CD14-positive monocyte (primary cell): ENCODE measurements at regions not wholly inside any gene's neighbourhood (a gene's known extent, or its start where the extent isn't known, plus 50 kb on each side); places are given as distances from the start of the nearest gene placed in this dataset.

ENCODE experiments used
- DNase-seq, 3 donors: peaks; one replicate each; pipeline ENCODE4 v3.0.0-alpha.2; 2011 to 2022
- H2AFZ ChIP-seq: 2 replicates; pipeline ENCODE4 v1.6.0; 2012; ENCODE audit warnings: mild to moderate bottlenecking, low read depth, low read length, inconsistent platforms; ENCODE audit not compliant: insufficient read depth, poor library complexity, severe bottlenecking
- H3K27ac ChIP-seq, 2 donors: 1 replicate in 1 of 2; 2 replicates in 1 of 2; pipeline ENCODE4 v1.5.1; 2012 to 2013; ENCODE audit warnings: low read length in 2 of 2, control low read depth in 1 of 2, inconsistent platforms in 1 of 2, low read depth in 1 of 2, mild to moderate bottlenecking in 1 of 2
- H3K27me3 ChIP-seq, 2 donors: one replicate each; pipeline versions ENCODE4 v1.6.0 to v1.6.1; 2011 to 2013; ENCODE audit warnings: low read length in 2 of 2; ENCODE audit not compliant: control insufficient read depth in 2 of 2, insufficient read depth in 2 of 2
- H3K36me3 ChIP-seq, 2 donors: replicated peaks in 1 of 2; 1 replicate in 1 of 2; 2 replicates in 1 of 2; pipeline versions ENCODE4 v1.5.1 to v1.6.1; 2012 to 2013; ENCODE audit warnings: low read length in 2 of 2, control low read depth in 1 of 2, inconsistent platforms in 1 of 2, mild to moderate bottlenecking in 1 of 2; ENCODE audit not compliant: insufficient read depth in 2 of 2, control insufficient read depth in 1 of 2
- H3K4me1 ChIP-seq, 2 donors: 1 replicate in 1 of 2; 2 replicates in 1 of 2; pipeline versions ENCODE4 v1.5.1 to v1.6.1; 2012 to 2013; ENCODE audit warnings: low read length in 2 of 2, control low read depth in 1 of 2, inconsistent platforms in 1 of 2, mild to moderate bottlenecking in 1 of 2, moderate library complexity in 1 of 2; ENCODE audit not compliant: insufficient read depth in 2 of 2, control insufficient read depth in 1 of 2
- H3K4me2 ChIP-seq: replicated peaks from 2 replicates; pipeline ENCODE3; 2012; ENCODE audit warnings: low read length, moderate library complexity, mild to moderate bottlenecking; ENCODE audit not compliant: poor library complexity, severe bottlenecking; ENCODE audit errors: extremely low read depth
- H3K4me3 ChIP-seq, 3 experiments: fragments of 200-600 bp in 1 of 3; sonication (generic) in 1 of 3; replicated peaks in 1 of 3; 1 replicate in 2 of 3; 2 replicates in 1 of 3; pipeline ENCODE4 v1.5.1; 2011 to 2013; ENCODE audit warnings: low read length in 3 of 3, mild to moderate bottlenecking in 3 of 3, control low read depth in 2 of 3, low read depth in 2 of 3, inconsistent platforms in 1 of 3, moderate library complexity in 1 of 3
- H3K79me2 ChIP-seq: 2 replicates; pipeline ENCODE4 v1.6.0; 2012; ENCODE audit warnings: mild to moderate bottlenecking, control low read depth, inconsistent platforms, low read length, moderate library complexity; ENCODE audit not compliant: insufficient read depth
- H3K9ac ChIP-seq: 2 replicates; pipeline ENCODE4 v1.6.0; 2017; ENCODE audit warnings: low read length, mild to moderate bottlenecking; ENCODE audit not compliant: insufficient read depth, poor library complexity, severe bottlenecking
- H3K9me3 ChIP-seq, 2 donors: replicated peaks in 1 of 2; 1 replicate in 1 of 2; 2 replicates in 1 of 2; pipeline versions ENCODE4 v1.5.1 to v1.6.1; 2012 to 2013; ENCODE audit warnings: low read length in 2 of 2, control low read depth in 1 of 2; ENCODE audit not compliant: control insufficient read depth in 1 of 2, insufficient read depth in 1 of 2
- H4K20me1 ChIP-seq: 2 replicates; pipeline ENCODE4 v1.6.0; 2012; ENCODE audit warnings: mild to moderate bottlenecking, low read length, control low read depth, moderate library complexity; ENCODE audit not compliant: insufficient read depth
- H3K27ac Mint-ChIP-seq, 7 donors: one replicate each; pipeline ENCODE4 v1.8.0; 2020; ENCODE audit warnings: mild to moderate bottlenecking in 7 of 7, mixed read lengths in 7 of 7, moderate library complexity in 6 of 7, inconsistent platforms in 2 of 7
- H3K27me3 Mint-ChIP-seq, 3 donors: one replicate each; pipeline ENCODE4 v1.8.0; 2021 to 2022; ENCODE audit warnings: low read depth in 3 of 3, mild to moderate bottlenecking in 3 of 3, mixed read lengths in 3 of 3, moderate library complexity in 3 of 3, inconsistent platforms in 1 of 3
- H3K36me3 Mint-ChIP-seq, 2 donors: one replicate each; pipeline ENCODE4 v1.8.0; 2020; ENCODE audit warnings: mixed read lengths in 2 of 2, inconsistent platforms in 1 of 2, mild to moderate bottlenecking in 1 of 2
- H3K4me1 Mint-ChIP-seq: one replicate; pipeline ENCODE4 v1.8.0; 2020; ENCODE audit warnings: mild to moderate bottlenecking, mixed read lengths
- H3K4me3 Mint-ChIP-seq, 2 donors: one replicate each; pipeline ENCODE4 v1.8.0; 2020; ENCODE audit warnings: mild to moderate bottlenecking in 2 of 2, mixed read lengths in 2 of 2, moderate library complexity in 1 of 2
- H3K9me3 Mint-ChIP-seq, 7 donors: one replicate each; pipeline ENCODE4 v1.8.0; 2020 to 2022; ENCODE audit warnings: mixed read lengths in 7 of 7, mild to moderate bottlenecking in 6 of 7, moderate library complexity in 6 of 7, inconsistent platforms in 2 of 7
- WGBS: methylation state at CpG from one replicate; pipeline ENCODE4 v1.1.5; 2013; ENCODE audit warnings: missing lambda C conversion rate; ENCODE audit not compliant: insufficient coverage; 5-methylcytosine and 5-hydroxymethylcytosine counted together
- intact Hi-C, 2 donors: fragments of 100-400 bp; cut with micrococcal nuclease; formaldehyde crosslinking; loops; one replicate each; pipeline versions ENCODE4 v1.15.0 to v1.15.1; 2023
- TF ChIP-seq, protein P1 (sequence below): fragments of 200-600 bp; IDR thresholded peaks from one replicate; pipeline ENCODE4 v1.8.0; 2022; ENCODE audit warnings: antibody characterized with exemption, mild to moderate bottlenecking

DNA sequence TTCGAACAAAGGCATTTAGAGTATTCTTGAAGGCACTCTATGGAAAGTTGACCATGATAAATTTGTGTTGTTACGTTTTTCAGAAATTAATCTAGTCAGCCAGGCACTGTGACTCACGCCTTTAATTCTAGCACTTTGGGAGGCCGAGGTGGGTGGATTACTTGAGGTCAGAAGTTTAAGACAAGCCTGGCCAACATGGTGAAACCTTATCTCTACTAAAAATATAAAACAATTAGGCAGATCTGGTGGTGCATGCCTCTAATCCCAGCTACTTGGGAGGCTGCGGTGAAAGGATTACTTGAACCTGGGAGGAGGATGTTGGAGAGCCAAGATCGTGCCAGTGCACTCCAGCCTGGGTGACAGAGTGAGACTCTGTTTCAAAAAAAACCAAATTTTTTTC, 130.6 kb upstream of the BRINP3 start:
- Histone ChIP-seq H3K4me2 (no peak overlapping the region), H3K79me2 (no peaks in the 10 kb centered on the region), H4K20me1 (no peaks in the 10 kb centered on the region), H3K9me3 (no peaks in the 10 kb centered on the region), H3K27ac (no peak overlapping the region), H3K4me3 (no peak overlapping the region), H2AFZ (no peak overlapping the region), H3K9ac (no peak overlapping the region), H3K4me1 (no peaks in the 10 kb centered on the region), H3K27me3 (no peaks in the 10 kb centered on the region), H3K36me3 (no peaks in the 10 kb centered on the region)
- Mint-ChIP-seq H3K4me3 (no peak overlapping the region), H3K9me3 (peaks cover 0 to 13% (median 2%) of the 10 kb centered on the region in 7 donors), H3K27ac (no peak overlapping the region), H3K36me3 (no peaks in the 10 kb centered on the region), H3K4me1 (no peaks in the 10 kb centered on the region), H3K27me3 (peaks cover 0 to 2% (median 0%) of the 10 kb centered on the region in 3 donors)
- no peak for DNase-seq
- TF ChIP-seq, protein P1, sequence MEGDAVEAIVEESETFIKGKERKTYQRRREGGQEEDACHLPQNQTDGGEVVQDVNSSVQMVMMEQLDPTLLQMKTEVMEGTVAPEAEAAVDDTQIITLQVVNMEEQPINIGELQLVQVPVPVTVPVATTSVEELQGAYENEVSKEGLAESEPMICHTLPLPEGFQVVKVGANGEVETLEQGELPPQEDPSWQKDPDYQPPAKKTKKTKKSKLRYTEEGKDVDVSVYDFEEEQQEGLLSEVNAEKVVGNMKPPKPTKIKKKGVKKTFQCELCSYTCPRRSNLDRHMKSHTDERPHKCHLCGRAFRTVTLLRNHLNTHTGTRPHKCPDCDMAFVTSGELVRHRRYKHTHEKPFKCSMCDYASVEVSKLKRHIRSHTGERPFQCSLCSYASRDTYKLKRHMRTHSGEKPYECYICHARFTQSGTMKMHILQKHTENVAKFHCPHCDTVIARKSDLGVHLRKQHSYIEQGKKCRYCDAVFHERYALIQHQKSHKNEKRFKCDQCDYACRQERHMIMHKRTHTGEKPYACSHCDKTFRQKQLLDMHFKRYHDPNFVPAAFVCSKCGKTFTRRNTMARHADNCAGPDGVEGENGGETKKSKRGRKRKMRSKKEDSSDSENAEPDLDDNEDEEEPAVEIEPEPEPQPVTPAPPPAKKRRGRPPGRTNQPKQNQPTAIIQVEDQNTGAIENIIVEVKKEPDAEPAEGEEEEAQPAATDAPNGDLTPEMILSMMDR: no peak
- intact Hi-C loops: no loop called here
- 90% methylated on average over 2 of the region's 6 CpGs for WGBS

DNA sequence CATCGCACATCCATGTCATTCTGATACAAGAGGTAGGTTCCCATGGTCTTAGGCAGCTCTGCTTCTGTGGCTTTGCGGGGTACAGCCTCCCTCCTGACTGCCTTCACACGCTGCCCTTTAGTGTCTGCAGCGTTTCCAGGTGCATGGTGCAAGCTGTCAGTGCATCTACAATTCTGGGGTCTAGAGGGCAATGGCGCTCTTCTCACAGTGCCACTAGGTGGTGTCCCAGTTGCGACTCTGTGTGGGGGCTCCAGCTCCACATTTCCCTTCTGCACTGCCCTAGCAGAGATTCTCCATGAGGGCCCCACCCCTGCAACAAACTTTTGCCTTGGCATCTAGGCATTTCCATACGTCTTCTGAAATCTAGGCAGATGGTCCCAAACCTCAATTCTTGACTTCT, 138.2 kb upstream of the BRINP3 start:
- Mint-ChIP-seq H3K27me3 (no peaks in the 10 kb centered on the region), H3K27ac (no peak overlapping the region), H3K4me3 (no peak overlapping the region), H3K4me1 (no peaks in the 10 kb centered on the region), H3K36me3 (no peaks in the 10 kb centered on the region), H3K9me3 (peaks cover 2 to 20% (median 4%) of the 10 kb centered on the region in 7 donors)
- Histone ChIP-seq H3K4me3 (no peak overlapping the region), H3K4me1 (no peaks in the 10 kb centered on the region), H4K20me1 (no peaks in the 10 kb centered on the region), H3K79me2 (no peaks in the 10 kb centered on the region), H3K9ac (no peak overlapping the region), H3K4me2 (no peak overlapping the region), H2AFZ (no peak overlapping the region), H3K36me3 (no peaks in the 10 kb centered on the region), H3K27me3 (no peaks in the 10 kb centered on the region), H3K9me3 (peaks cover 9% of the 10 kb centered on the region in 2 donors), H3K27ac (no peak overlapping the region)
- TF ChIP-seq, protein P1: no peak
- intact Hi-C loops: no loop called here
- no peak for DNase-seq
- WGBS: 93% methylated on average over 7 of the region's 7 CpGs
